OCI-LY1 (cell line): ENCODE measurements at regions not wholly inside any gene's neighbourhood (a gene's known extent, or its start where the extent isn't known, plus 50 kb on each side); places are given as distances from the start of the nearest gene placed in this dataset.

Experiments
- H2AFZ ChIP-seq: fragments of 200-600 bp; sonication (generic), shearing (Covaris generic); 2 replicates; pipeline ENCODE4 v1.6.0; 2014; ENCODE audit warnings: antibody characterized with exemption, mild to moderate bottlenecking, low read length
- H3F3A ChIP-seq: fragments of 200-600 bp; sonication (generic), shearing (Covaris generic); 2 replicates; pipeline ENCODE4 v1.6.0; 2014; ENCODE audit warnings: mild to moderate bottlenecking, antibody characterized with exemption, low read length, moderate library complexity; ENCODE audit not compliant: insufficient read depth
- H3K27ac ChIP-seq: fragments of 200-600 bp; sonication (generic); 2 replicates; pipeline ENCODE4 v1.5.1; 2014; ENCODE audit warnings: low read length, mixed run types, mild to moderate bottlenecking, low read depth; ENCODE audit not compliant: poor library complexity, severe bottlenecking
- H3K27me3 ChIP-seq: fragments of 200-600 bp; sonication (generic); 2 replicates; pipeline ENCODE4 v1.6.0; 2014; ENCODE audit warnings: antibody characterized with exemption, mild to moderate bottlenecking, low read length, moderate library complexity; ENCODE audit not compliant: insufficient read depth
- H3K36me3 ChIP-seq: fragments of 200-600 bp; sonication (generic); 2 replicates; pipeline ENCODE4 v1.6.1; 2014; ENCODE audit warnings: mild to moderate bottlenecking, antibody characterized with exemption, low read length, moderate library complexity, mixed read lengths; ENCODE audit not compliant: insufficient read depth
- H3K4me1 ChIP-seq: fragments of 200-600 bp; sonication (generic); 2 replicates; pipeline ENCODE4 v1.5.1; 2014; ENCODE audit warnings: mild to moderate bottlenecking, low read length, moderate library complexity; ENCODE audit not compliant: insufficient read depth, severe bottlenecking
- H3K4me2 ChIP-seq: fragments of 200-600 bp; sonication (generic), shearing (Covaris generic); 2 replicates; pipeline ENCODE4 v1.6.1; 2014; ENCODE audit warnings: low read length
- H3K4me3 ChIP-seq: fragments of 200-600 bp; sonication (generic); 2 replicates; pipeline ENCODE4 v1.5.1; 2014; ENCODE audit warnings: low read length, low read depth, mild to moderate bottlenecking, mixed read lengths; ENCODE audit not compliant: poor library complexity, severe bottlenecking
- H3K79me2 ChIP-seq: fragments of 200-600 bp; shearing (Covaris generic); 2 replicates; pipeline ENCODE4 v1.6.1; 2016; ENCODE audit warnings: mixed run types, low read length, mixed read lengths; ENCODE audit not compliant: insufficient read depth
- H3K9ac ChIP-seq: fragments of 200-600 bp; sonication (generic), shearing (Covaris generic); 2 replicates; pipeline ENCODE4 v1.6.1; 2014; ENCODE audit warnings: mild to moderate bottlenecking, low read length, mixed read lengths
- H3K9me2 ChIP-seq: fragments of 200-600 bp; sonication (generic), shearing (Covaris generic); 2 replicates; pipeline ENCODE4 v1.6.1; 2014; ENCODE audit warnings: low read depth, mild to moderate bottlenecking, low read length, mixed read lengths
- H3K9me3 ChIP-seq: fragments of 200-600 bp; shearing (Covaris generic); 2 replicates; pipeline ENCODE4 v1.6.1; 2014; ENCODE audit warnings: low read length, mixed read lengths
- H4K20me1 ChIP-seq: fragments of 200-600 bp; sonication (generic), shearing (Covaris generic); 2 replicates; pipeline ENCODE4 v1.6.0; 2016; ENCODE audit warnings: mild to moderate bottlenecking, low read length; ENCODE audit not compliant: insufficient read depth
- CTCF ChIP-seq: fragments of 200-600 bp; sonication (generic), shearing (Covaris generic); IDR thresholded peaks from 2 replicates; pipeline ENCODE4 v1.5.1; 2017; ENCODE audit warnings: mild to moderate bottlenecking, antibody characterized with exemption, low read length, moderate library complexity, mixed read lengths
- EZH2 ChIP-seq: fragments of 200-600 bp; sonication (generic), shearing (Covaris generic); IDR thresholded peaks from 2 replicates; pipeline ENCODE4 v1.8.0; 2017; ENCODE audit warnings: borderline replicate concordance, mixed run types, mild to moderate bottlenecking, antibody characterized with exemption, low read length, moderate library complexity, mixed read lengths

- Histone ChIP-seq H3K9ac (no peak overlapping the region), H4K20me1 (no peaks in the 10 kb centered on the region), H3K36me3 (no peaks in the 10 kb centered on the region), H2AFZ (no peak overlapping the region), H3K9me2 (no peaks in the 10 kb centered on the region), H3K9me3 (no peaks in the 10 kb centered on the region), H3K4me2 (no peak overlapping the region), H3K79me2 (no peaks in the 10 kb centered on the region), H3K27me3 (no peaks in the 10 kb centered on the region), H3K27ac (peak overlapping the region; percentile 88), H3F3A (0 out of 2 replicates have a peak, but pooled peaks cover 5% of the 10 kb centered on the region), H3K4me3 (no peak overlapping the region), H3K4me1 (peaks cover 63% of the 10 kb centered on the region)
- TF ChIP-seq EZH2, result no peak
- no peak for TF ChIP-seq CTCF
Measured at GRCh38 chr5:125202871-125203438, 456.5 kb upstream of the ZNF608 start.

GRCh38 chr5:125203912-125204311, 457.5 kb upstream of the ZNF608 start:
- Histone ChIP-seq H3K36me3 (no peaks in the 10 kb centered on the region), H3K4me1 (peaks cover 54% of the 10 kb centered on the region), H3K9ac (no peak overlapping the region), H3K27me3 (no peaks in the 10 kb centered on the region), H3K9me2 (no peaks in the 10 kb centered on the region), H3K27ac (no peak overlapping the region), H3K9me3 (no peaks in the 10 kb centered on the region), H3K4me3 (no peak overlapping the region), H3K79me2 (no peaks in the 10 kb centered on the region), H3F3A (0 out of 2 replicates have a peak, but pooled peaks cover 5% of the 10 kb centered on the region), H4K20me1 (no peaks in the 10 kb centered on the region), H2AFZ (no peak overlapping the region), H3K4me2 (no peak overlapping the region)
- TF ChIP-seq CTCF (no peak), EZH2 (no peak)

- Histone ChIP-seq H3K9me3 (no peaks in the 10 kb centered on the region), H3K27me3 (no peaks in the 10 kb centered on the region), H3K4me3 (no peak overlapping the region), H3F3A (0 out of 2 replicates have a peak, but pooled peaks cover 5% of the 10 kb centered on the region), H3K79me2 (no peaks in the 10 kb centered on the region), H3K4me1 (peaks cover 36% of the 10 kb centered on the region), H3K9ac (no peak overlapping the region), H3K4me2 (no peak overlapping the region), H3K27ac (peak overlapping the region; percentile 9), H3K9me2 (no peaks in the 10 kb centered on the region), H2AFZ (peak overlapping the region; percentile 57; the same call in 1 of the 2 replicates), H3K36me3 (no peaks in the 10 kb centered on the region), H4K20me1 (no peaks in the 10 kb centered on the region)
- TF ChIP-seq CTCF (no peak), EZH2 (no peak)
Measured at GRCh38 chr5:125205601-125206225, 459.3 kb upstream of the ZNF608 start.
